ENCODE measurements at regions not wholly inside any gene's neighbourhood (a gene's known extent, or its start where the extent isn't known, plus 50 kb on each side); places are given as distances from the start of the nearest gene placed in this dataset.
"Not testable (repeated sequence)": the region's sequence is repeated elsewhere in the genome, so short reads cannot be mapped to it uniquely, and the experiment has no call there.

GRCh38 chr11:81219661-81220060 lies 1514.0 kb downstream of the FAM181B start:
- no peak for DNase-seq (ENCODE audit: low read depth in 2 of 2, low spot score in 1 of 2)

GRCh38 chr11:81218440-81218839 lies 1515.2 kb downstream of the FAM181B start:
- DNase-seq (ENCODE audit: low read depth in 2 of 2, low spot score in 1 of 2) = no peak

- no peak for DNase-seq (ENCODE audit: low read depth in 2 of 2, low spot score in 1 of 2)
Measured at GRCh38 chr11:81211050-81211449, 1522.6 kb downstream of the FAM181B start.

DNA sequence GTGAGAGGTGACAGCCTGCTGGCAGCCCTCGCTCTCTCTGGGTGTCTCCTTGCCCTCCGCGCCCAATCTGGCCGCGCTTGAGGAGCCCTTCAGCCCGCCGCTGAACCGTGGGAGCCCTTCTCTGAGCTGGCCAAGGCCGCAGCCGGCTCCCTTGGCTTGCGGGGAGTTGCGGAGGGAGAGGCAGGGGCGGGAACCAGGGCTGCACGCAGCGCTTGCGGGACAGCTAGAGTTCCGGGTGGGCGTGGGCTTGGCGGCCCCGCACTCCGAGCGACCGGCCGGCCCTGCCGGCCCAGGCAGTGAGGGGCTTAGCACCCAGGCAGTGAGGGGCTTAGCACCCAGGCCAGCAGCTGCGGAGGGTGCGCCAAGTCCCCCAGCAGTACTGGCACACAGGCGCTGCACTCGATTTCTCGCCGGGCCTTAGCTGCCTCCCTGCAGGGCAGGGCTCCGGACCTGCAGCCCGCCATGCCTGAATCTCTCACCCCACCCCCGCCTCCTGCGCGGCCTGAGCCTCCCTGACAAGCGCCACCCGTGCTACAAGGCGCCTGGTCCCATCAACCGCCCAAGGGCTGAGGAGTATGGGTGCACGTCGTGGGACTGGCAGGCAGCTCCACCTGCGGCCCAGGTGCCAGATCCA lies 1526.1 kb downstream of the FAM181B start:
- no peak for DNase-seq (ENCODE audit: low read depth in 2 of 2, low spot score in 1 of 2)

GRCh38 chr11:81203876-81204275 lies 1529.8 kb downstream of the FAM181B start:
- DNase-seq (ENCODE audit: low read depth in 2 of 2, low spot score in 1 of 2) = no peak

DNA sequence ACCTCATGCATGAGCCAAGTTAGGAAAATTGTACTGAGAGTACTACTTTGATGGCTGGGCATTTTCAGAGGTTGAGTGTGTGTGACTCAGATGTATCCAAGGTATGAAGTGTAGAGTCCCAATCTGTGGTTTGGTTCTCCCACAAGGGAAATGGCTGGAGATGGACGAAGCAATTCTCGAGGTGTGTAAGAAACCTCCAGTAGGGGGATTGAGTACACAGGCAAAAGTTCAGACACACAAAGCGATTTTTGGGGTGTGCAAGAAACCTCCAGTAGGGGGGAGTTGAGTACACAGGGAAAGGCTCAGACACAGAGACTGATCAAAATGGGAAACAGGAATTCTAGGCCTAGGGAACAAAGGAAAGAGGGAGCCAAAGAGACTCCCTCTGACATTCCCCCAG lies 1536.3 kb downstream of the FAM181B start:
- no peak for DNase-seq (ENCODE audit: low read depth in 2 of 2, low spot score in 1 of 2)

GRCh38 chr11:81192516-81192915 lies 1541.1 kb downstream of the FAM181B start:
- no peak for DNase-seq (ENCODE audit: low read depth in 2 of 2, low spot score in 1 of 2)

GRCh38 chr11:81190546-81190945 lies 1543.1 kb downstream of the FAM181B start:
- DNase-seq (ENCODE audit: low read depth in 2 of 2, low spot score in 1 of 2) = no peak

DNA sequence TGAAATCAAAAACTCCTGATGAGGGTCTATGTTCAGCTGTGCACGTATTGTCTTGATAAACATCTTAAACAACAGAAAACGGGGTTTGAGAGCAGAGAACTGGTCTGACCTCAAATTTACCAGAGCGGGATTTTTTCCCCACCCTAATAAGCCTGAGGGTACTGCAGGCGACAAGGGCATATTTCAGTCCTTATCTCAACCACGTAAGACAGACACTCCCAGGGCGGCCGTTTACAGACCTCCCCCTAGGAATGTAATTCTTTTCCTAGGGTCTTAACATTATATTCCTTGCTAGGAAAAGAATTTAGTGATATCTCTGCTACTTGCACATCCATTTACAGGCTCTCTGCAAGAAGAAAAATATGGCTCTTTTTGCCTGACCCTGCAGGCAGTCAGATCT lies 1546.6 kb downstream of the FAM181B start:
- not testable (repeated sequence) for DNase-seq (ENCODE audit: low read depth in 2 of 2, low spot score in 1 of 2)

GRCh38 chr11:81174646-81175330 lies 1558.9 kb downstream of the FAM181B start:
- no peak for DNase-seq (ENCODE audit: low read depth in 2 of 2, low spot score in 1 of 2)

DNA sequence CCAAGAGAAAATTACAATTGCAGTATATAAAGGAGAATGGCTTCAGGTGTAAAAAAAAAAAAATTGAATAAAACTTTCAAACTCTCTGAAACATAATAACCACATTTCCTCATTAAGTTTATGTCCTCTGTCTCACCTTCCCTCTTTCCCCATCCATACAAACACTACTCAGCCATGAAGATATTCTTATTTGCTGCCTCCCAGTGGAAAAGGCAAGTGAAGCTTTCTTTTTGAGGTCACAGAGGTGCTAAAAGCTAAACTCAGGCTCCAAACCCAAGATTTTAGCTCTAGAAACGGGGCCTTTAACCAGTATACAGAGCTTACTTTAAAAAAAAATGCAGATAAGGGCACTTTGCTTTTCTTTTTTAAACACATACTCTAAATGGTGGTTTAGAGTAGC lies 1568.5 kb downstream of the FAM181B start:
- DNase-seq (ENCODE audit: low read depth in 2 of 2, low spot score in 1 of 2) = no peak

DNA sequence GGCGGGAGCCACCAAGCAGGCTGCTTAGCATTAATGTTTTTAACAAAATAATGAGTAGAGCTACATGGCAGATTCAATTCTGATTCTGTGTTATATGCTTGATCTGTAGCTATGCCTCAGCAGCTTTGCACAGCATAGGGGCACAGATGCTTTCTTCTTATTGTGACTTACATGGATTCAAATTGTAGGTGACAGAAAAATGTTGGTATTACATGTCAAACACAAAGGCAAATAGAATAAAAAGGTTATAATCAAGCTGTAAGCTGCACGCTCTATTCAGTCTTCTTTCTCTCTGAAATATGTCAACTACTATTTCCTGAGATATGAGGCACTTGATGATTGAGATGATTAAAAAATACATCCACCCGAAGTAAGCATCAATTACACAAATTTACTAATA lies 1573.8 kb downstream of the FAM181B start:
- DNase-seq (ENCODE audit: low read depth in 2 of 2, low spot score in 1 of 2) = no peak

DNA sequence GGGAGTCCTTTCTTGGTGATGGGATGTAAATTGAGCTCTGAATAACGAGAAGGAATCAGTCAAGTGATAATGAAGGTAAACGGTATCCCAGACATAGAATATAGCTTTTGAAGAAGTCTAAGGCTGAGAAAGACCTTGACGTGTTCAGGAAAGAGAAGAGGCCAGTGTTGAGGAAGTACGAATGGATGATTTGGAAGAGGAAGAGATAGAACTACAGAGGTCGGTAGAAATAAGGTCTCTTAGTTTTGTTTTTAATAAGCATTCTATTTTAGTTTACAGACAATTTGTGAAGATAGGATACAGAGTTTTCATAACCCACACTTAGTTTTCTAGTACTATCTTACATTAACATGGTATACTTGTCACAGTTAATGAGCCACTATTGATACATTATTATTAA lies 1598.1 kb downstream of the FAM181B start:
- DNase-seq (ENCODE audit: low read depth in 2 of 2, low spot score in 1 of 2) = no peak

DNA sequence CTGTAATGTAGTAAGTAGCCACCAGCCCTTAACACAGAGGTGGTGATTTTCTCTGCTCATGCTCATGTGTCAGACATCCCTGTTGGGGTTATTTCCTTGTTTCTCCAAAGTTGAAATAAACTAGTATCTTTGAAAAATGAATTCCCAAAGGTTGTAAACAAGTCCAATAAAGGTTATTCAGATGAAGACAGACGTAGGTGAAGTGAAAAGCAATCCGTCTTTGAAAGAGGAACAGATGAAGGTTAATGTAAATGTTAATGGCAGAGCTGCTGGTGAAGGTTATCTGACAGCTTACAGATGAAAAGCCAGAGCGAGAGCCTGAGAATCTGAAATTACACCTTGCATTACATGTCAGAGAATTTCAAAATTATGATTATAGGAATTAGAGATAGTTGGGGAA lies 1604.0 kb downstream of the FAM181B start:
- no peak for DNase-seq (ENCODE audit: low read depth in 2 of 2, low spot score in 1 of 2)

DNA sequence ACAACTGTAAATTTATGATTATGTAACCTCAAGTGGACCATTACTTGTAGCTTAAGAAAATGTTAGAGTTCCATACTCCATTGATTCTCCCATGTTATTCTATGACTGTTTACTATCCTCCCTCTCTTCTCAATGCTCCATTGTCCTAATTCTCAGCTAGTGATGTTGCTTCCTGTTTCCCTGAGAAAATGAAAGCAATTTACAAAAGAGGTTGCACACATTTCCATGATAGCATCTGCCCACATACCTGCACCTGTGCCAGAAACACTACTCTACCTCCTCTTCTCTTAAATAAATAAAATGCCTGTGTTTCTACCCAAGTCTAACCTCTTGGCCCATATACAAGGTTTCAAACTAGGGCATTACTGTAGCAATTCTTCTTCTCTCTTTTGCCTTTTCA lies 1620.9 kb downstream of the FAM181B start:
- DNase-seq (ENCODE audit: low read depth in 2 of 2, low spot score in 1 of 2) = no peak

DNA sequence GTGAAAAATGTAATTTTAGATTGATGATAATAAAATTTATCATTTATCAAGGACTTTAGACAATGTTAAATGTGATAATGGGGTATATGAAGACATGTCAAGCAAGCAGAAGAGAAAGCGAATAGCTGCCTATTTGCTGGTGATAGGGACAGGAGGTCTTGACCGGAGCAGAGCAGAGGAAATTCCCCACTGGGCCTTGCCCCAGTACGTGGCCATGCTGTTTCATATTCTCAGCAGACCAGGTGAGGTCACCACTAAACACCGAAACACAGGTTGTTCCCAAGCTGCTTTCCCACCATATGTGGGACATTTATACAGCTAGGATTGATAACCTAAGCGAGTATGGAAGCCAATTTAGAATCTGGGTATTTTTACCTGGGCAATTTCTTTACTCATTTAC lies 1629.6 kb downstream of the FAM181B start:
- no peak for DNase-seq (ENCODE audit: low read depth in 2 of 2, low spot score in 1 of 2)

DNA sequence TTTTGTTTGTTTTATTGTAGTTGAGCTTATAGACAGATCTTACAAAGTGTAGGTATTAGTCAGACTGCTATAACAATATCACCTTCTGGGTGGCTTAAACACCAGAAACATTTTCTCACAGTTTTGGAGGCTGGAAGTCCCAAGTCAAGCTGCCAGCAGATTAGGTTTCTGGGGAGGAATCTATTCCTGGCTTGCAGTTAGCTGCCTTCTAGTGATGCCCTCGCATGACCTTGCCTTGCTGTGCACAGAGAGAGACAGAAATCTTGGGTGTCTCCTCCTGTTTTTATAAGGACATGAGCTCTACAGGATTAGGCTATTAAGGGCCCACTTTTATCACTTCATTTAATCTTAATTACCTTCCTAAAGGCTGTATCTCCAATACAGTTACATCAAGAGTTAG lies 1635.2 kb downstream of the FAM181B start:
- no peak for DNase-seq (ENCODE audit: low read depth in 2 of 2, low spot score in 1 of 2)

DNA sequence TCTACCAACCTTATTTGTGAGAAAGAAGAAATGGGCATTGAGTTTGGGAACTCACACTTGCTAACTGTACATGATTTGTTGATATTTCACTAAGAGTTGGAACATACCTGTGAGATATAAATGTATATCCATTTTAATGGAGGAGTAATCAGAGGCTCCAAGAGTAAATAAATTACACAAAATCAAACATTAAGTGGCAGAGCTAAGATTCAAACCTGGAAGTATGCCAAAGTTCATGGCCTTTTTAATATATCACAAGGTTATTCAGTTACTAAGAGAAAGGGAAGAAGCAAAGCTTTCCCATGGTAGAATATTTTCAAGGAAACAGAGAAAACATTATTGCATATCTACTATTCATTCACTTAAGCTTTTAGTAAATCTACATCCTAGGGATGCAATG lies 1641.1 kb downstream of the FAM181B start:
- no peak for DNase-seq (ENCODE audit: low read depth in 2 of 2, low spot score in 1 of 2)

DNA sequence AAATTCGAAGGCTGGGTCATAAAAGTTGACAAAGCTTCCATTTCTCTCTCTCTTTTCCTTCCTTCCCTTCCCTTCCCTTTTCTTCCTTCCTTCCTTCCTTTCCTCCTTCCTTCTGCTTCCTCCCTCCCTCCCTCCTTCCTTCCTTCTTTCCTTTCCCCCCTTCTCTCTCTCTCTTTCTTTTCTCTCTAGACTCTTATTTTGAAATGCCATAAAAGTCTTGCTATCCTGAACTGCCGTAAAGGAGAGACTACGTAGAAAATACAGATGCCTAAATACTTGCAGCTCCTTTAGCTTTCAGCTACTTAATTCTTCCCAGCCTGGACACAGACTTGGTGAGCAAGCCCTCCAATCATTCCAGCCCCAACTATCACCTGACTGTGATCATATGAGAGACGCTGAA lies 1644.4 kb downstream of the FAM181B start:
- DNase-seq (ENCODE audit: low read depth in 2 of 2, low spot score in 1 of 2) = no peak

DNA sequence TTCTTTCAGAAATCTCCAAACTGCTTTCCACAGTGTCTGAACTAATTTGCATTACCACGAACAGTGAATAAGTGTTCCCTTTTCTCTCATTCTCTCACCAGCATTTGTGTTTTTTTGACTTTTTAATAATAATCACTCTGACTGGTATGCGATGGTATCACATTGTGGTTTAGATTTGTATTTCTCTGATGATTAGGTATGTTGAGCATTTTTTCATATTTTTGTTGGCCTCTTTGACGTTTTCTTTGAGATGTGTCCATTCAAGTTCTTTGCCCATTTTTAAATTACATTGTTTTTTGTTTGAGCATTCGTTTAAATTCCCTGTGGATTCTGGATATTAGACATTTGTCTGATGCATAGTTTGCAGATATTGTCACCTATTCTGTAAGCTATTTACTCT lies 1639.6 kb upstream of the TENM4 start:
- no peak for DNase-seq (ENCODE audit: low read depth in 2 of 2, low spot score in 1 of 2)

DNA sequence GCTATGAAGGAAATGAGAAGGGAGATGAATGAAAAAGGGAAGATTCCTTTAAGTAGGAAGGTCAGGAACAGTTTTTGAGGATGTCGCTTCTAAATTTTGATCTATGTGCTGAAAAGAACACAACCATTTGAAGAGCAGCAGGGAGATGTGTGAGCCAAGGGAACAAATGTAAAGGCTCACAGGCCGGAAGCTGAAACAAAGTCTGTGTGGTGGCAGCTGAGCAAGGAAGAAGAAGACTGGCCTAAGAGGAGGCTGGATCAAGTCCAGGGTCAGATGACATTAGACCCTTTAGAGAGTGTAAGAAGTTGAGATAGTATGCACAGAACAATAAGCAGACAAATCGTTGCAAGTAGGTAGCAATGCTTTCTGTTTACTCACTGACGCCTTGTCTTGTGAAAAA lies 1631.4 kb upstream of the TENM4 start:
- DNase-seq (ENCODE audit: low read depth in 2 of 2, low spot score in 1 of 2) = no peak

DNA sequence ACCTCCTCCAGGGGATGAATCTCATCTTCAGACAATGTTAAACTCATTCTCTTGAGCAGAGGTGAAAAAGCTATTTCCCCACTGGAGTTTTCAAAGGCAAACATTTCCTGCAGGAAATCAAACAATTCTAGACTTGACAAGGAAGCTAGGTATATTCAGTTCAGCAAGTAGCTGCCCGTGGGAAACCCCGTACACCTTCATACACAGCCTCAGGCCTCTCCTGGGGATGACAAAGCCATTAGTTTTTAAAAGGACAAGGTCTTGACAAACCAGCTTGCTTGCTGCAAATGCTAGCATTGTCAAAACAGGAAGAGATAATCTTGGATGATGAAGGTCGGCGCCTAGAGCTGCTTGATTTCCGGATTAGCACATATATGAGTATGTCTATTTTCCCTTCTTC lies 1630.8 kb upstream of the TENM4 start:
- DNase-seq (ENCODE audit: low read depth in 2 of 2, low spot score in 1 of 2) = no peak

DNA sequence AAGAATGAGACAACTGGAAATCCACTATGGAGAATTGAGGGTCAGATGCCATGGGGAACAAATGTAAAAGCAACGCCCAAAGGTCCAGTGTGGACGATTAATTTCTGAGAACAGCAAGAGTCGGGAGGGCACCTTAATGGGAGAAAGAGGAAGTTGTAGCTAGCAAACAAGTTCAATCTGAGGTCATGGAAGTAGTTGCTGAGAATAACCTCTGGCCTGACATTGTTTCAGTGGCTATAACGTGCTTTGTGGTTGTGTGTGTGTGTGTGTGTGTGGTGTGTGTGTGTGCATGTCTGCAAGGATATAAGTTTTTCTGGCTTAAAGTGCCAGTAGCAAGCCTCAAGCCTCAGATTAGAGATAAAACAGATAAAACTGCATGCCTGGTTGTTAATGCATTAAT lies 1630.1 kb upstream of the TENM4 start:
- no peak for DNase-seq (ENCODE audit: low read depth in 2 of 2, low spot score in 1 of 2)
